ENCODE measurements at regions not wholly inside any gene's neighbourhood (a gene's known extent, or its start where the extent isn't known, plus 50 kb on each side); places are given as distances from the start of the nearest gene placed in this dataset.

- no peak for DNase-seq
Measured at GRCh38 chr18:73279498-73279897, 411.7 kb upstream of the NETO1 start.

GRCh38 chr18:73274812-73275621 lies 407.2 kb upstream of the NETO1 start:
- no peak for DNase-seq

GRCh38 chr18:73270920-73271634 lies 403.3 kb upstream of the NETO1 start:
- DNase-seq: no peak

- no peak for DNase-seq
Measured at GRCh38 chr18:73264562-73264921, 396.8 kb upstream of the NETO1 start.

- DNase-seq: no peak
Measured at GRCh38 chr18:73261923-73262322, 394.1 kb upstream of the NETO1 start.

- DNase-seq: no peak
Measured at GRCh38 chr18:73261243-73261642, 393.5 kb upstream of the NETO1 start.

GRCh38 chr18:73258375-73259087 lies 390.7 kb upstream of the NETO1 start:
- no peak for DNase-seq

- DNase-seq: no peak
Measured at GRCh38 chr18:73254564-73254963, 386.8 kb upstream of the NETO1 start.

- DNase-seq: no peak
Measured at GRCh38 chr18:73249030-73249429, 381.2 kb upstream of the NETO1 start.

GRCh38 chr18:73246763-73247162 lies 379.0 kb upstream of the NETO1 start:
- no peak for DNase-seq

GRCh38 chr18:73245345-73245744 lies 377.6 kb upstream of the NETO1 start:
- no peak for DNase-seq

- DNase-seq: no peak
Measured at GRCh38 chr18:73244401-73244800, 376.6 kb upstream of the NETO1 start.

GRCh38 chr18:73240899-73241298 lies 373.1 kb upstream of the NETO1 start:
- no peak for DNase-seq

GRCh38 chr18:73235921-73236320 lies 368.1 kb upstream of the NETO1 start:
- no peak for DNase-seq

GRCh38 chr18:73235491-73235890 lies 367.7 kb upstream of the NETO1 start:
- no peak for DNase-seq

GRCh38 chr18:73232933-73233332 lies 365.1 kb upstream of the NETO1 start:
- DNase-seq: no peak

GRCh38 chr18:73220663-73221062 lies 352.9 kb upstream of the NETO1 start:
- DNase-seq: no peak

- DNase-seq: no peak
Measured at GRCh38 chr18:73218293-73218692, 350.5 kb upstream of the NETO1 start.

GRCh38 chr18:73214970-73215369 lies 347.2 kb upstream of the NETO1 start:
- no peak for DNase-seq

- DNase-seq: no peak
Measured at GRCh38 chr18:73212442-73212841, 344.7 kb upstream of the NETO1 start.

- no peak for DNase-seq
Measured at GRCh38 chr18:73201940-73202339, 334.2 kb upstream of the NETO1 start.

GRCh38 chr18:73199151-73199550 lies 331.4 kb upstream of the NETO1 start:
- DNase-seq: no peak

- DNase-seq: no peak
Measured at GRCh38 chr18:73189718-73190117, 321.9 kb upstream of the NETO1 start.

- DNase-seq: no peak
Measured at GRCh38 chr18:73168236-73168635, 300.4 kb upstream of the NETO1 start.
